ENCODE measurements at regions not wholly inside any gene's neighbourhood (a gene's known extent, or its start where the extent isn't known, plus 50 kb on each side); places are given as distances from the start of the nearest gene placed in this dataset.

- DNase-seq (ENCODE audit: low read depth): no peak
These were observed 952.2 kb downstream of the TUSC7 start for GRCh38 chr3:117661818-117662095.

DNA sequence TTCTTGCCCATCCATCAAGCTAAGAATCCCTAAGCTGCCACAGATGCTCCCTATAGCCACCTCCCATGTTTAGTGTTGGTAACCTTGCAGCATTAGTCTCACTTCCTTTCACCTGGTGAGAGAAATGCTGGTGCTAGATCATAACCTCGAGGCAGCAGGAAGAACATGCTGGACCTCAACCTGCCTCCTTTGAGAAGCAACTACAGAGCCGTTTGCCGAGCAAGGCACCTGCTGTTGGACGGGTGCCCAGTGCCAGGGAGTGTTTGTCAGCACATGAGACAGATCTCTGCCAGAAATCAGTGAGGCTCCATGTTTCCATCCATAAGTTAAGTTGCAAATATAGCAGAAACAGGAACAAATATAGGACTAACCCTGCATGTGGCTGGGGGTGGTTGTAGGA, 955.7 kb downstream of the TUSC7 start:
- no peak for DNase-seq (ENCODE audit: low read depth)

DNA sequence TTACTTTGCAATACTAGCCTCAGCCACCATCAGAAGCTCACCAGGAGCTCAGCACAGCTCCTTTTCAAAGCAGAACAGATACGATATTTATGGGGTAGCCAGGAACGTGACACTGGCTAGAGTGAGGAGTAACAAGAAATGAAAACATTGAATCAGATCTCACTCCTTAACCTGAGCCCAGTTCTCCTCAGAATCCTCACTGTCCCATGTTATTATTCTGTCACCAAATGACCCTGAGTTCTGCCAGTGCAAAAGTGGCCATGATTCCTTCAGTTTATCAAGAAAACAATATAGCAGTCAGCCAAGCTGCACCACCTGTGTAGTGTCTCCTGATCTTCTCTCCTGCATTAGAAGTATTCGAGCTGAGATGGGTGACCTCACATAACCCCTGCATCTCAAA, 956.7 kb downstream of the TUSC7 start:
- DNase-seq (ENCODE audit: low read depth): no peak

- DNase-seq (ENCODE audit: low read depth): no peak
These were observed 957.2 kb downstream of the TUSC7 start for GRCh38 chr3:117666812-117667211.

GRCh38 chr3:117669774-117670173, 960.2 kb downstream of the TUSC7 start:
- DNase-seq (ENCODE audit: low read depth): no peak

DNA sequence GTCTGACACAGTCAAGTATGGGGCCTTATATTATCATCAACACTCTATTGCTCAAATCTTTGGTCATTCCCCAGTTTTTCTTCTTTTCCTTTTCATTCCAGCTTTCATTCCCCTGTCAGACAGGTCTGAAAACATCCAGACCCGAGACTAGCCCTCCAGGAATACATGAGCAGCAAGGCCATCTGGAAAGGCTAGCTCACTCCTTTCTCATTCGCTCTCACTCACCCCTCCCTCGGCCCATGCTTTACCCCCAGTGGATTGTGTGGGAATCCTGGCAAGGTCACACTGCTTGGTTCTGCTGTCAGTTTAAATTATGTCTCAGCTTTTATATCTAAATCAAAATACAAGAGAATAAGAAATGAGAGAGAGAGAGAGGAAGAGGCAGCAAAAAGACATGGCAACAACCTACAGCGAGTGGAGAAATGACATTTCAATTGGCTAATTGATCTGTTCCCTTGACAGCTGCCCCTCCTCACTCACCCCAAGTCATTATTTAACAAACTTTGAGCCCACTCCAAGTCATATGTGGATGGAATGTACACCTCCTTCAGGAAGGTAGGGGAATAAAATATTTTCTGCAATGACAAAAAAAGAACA, 962.2 kb downstream of the TUSC7 start:
- DNase-seq (ENCODE audit: low read depth): no peak

- DNase-seq (ENCODE audit: low read depth): no peak
These were observed 964.7 kb downstream of the TUSC7 start for GRCh38 chr3:117674321-117674720.

DNA sequence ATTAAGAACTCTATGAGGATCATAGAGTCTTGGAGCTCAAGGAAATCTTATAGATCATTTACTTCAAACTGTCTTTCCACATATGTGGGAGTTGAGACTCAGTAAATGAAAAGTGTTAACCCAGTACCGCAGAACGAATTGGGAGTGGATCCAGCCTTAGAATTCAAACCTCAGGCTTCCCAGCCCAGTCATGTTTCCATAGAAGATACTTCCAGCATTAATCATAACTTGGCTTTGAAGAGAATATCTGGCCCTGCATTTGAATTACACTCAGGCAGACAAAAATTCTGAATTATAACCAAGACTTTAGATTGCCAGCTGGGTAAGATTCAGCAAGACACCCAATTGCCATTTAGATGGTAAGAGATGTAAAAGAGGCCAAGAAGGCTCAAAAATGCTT, 972.0 kb downstream of the TUSC7 start:
- DNase-seq (ENCODE audit: low read depth): no peak

DNA sequence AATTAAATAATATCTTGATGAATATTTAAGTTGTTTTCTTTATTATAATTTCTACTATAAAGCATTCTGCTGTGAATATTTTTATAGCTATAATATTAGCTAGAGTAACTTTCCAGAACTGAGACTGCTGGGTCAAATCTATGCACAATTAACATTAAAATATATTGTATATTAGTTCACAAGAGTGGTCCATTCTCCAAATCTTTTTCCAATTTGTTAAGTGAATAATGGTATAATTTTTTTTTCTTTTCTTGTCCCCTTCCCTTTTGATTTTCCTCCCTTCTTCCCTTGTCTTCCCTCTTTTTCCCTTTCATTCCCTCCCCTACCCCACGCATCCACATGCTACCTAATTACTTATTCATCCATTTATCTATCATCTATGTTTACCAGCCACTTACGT, 977.5 kb downstream of the TUSC7 start:
- no peak for DNase-seq (ENCODE audit: low read depth)

DNA sequence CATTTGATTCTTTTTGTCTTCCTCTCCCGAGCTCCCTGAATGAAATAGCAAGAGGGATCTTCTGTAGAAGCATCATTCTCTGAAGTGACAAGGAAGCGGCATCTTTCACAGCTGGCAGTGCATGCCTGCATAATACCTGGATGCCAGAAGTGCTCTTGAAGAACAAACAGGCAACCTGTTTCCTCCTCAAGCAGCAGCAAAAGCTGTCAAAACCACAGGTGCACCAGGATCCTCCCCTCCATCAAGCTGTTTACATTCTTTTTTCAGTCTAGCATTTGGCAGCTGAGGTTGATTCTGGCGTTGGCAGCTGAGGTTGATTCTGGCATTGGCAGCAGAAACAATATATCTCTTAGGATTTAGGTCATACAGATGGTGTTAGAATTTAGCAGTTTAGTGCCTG, 979.0 kb downstream of the TUSC7 start:
- no peak for DNase-seq (ENCODE audit: low read depth)

- DNase-seq (ENCODE audit: low read depth): no peak
These were observed 981.9 kb downstream of the TUSC7 start for GRCh38 chr3:117691526-117691925.

DNA sequence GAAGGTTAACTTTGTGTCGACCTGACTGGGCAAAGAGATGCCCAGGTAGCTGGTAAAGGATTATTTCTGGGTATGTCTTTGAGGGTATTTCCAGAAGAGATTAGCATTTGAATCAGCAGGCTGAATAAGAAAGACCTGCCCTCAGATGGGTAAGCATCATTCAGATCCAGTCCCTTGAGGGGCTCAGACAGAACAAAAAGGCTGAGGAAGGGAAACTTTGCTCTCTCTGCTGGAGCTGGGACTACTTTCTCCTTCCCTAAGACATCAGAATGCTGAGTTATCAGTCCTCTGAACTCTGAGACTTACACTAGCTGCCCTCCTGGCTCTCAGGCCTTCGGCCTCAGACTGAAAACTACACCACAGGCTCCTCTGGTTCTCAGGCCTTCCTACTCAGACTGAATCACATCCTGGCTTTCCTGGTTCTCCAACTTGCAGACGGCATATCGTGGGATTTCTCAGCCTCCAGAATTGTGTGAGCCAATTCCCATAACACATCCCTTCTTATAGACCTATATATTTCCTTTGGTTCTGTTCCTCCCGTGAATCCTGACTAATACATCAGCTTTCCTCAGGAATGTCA, 982.9 kb downstream of the TUSC7 start:
- no peak for DNase-seq (ENCODE audit: low read depth)

GRCh38 chr3:117695321-117695720, 985.7 kb downstream of the TUSC7 start:
- no peak for DNase-seq (ENCODE audit: low read depth)

- no peak for DNase-seq (ENCODE audit: low read depth)
These were observed 986.5 kb downstream of the TUSC7 start for GRCh38 chr3:117695871-117696645.

DNA sequence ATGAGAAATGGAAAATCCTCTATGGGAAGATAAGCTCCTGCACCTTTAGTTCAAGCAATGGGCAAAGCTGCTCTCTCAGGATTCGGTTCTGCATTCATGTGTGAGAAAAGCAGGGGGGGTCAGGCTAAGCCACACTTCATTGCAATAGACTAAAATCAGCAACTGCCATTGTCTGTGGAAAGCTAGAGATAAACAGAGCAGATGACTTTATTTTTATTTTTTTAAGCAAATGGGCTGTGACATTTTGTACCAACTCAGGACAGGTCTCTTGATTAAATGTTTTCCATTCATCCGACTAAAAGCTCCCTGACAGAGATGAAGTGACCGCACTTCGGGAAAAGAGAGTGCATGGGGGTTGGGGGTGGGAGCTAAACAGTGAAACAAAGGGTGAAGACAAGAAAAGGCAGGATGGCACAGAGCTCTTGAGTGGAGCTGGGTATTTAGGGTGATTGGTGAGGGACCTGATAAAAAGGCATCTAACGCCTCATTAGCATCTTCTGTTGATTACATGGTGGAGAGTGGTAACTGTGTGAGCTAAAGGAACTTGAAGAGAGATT, 987.4 kb downstream of the TUSC7 start:
- DNase-seq (ENCODE audit: low read depth): no peak

- no peak for DNase-seq (ENCODE audit: low read depth)
These were observed 989.5 kb downstream of the TUSC7 start for GRCh38 chr3:117699058-117699457.

DNA sequence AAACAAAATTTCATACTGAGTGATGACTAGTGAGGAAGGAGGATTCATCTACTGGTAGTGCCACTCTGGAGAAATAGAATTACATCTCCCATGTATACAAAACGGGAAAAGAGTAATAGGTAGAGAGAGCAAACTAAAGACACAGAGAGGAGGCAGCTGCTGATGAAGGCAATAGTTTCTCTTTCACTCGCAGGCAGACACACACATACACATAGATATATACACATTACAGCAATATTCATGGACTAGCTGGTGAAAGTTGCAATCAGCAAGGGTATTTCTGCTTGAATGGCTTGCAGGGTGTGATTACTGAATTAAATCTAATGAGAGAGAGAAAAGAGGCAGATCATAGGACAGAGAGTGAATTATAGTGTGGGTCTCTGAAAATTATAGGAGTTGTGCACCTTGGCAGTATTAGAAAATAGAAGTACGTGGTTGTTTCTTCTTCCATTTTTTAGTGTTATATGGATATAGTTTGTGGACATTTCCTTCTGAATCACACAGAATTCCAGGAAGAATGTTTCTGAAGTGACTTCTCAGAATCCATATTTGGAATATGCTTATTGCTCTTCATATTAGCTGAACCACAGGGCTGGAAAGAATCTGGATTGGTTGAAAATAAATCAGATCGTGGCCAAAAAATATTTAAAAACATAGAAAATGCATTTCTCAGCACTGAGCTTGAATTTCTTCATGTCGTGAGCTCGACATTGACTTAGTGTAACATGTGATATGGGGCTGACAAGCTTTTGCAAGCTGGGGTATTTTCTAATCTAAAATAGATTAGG, 991.2 kb downstream of the TUSC7 start:
- no peak for DNase-seq (ENCODE audit: low read depth)

GRCh38 chr3:117705011-117705410, 995.4 kb downstream of the TUSC7 start:
- DNase-seq (ENCODE audit: low read depth): no peak

DNA sequence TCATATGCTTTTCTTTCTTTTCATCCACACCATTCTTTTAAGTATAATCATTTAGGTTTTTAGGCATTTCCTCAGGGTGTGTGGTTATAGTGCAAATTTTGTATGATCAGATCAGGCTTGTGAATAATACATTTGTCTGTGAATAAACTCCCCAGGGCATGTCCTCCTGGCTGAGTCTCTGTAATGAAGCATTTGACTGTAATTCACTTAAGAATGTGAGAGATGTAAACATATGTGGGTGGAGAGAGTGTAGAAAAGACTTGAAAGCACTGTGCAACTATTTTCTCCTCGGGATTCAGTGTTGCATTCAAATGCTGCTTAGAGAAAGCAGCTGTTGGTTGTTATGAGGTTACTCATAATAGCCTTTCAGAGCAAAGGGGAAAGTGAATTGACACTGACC, 996.5 kb downstream of the TUSC7 start:
- DNase-seq (ENCODE audit: low read depth): no peak

GRCh38 chr3:117706756-117707155, 997.2 kb downstream of the TUSC7 start:
- DNase-seq (ENCODE audit: low read depth): no peak

GRCh38 chr3:117708601-117709000, 999.0 kb downstream of the TUSC7 start:
- DNase-seq (ENCODE audit: low read depth): no peak

DNA sequence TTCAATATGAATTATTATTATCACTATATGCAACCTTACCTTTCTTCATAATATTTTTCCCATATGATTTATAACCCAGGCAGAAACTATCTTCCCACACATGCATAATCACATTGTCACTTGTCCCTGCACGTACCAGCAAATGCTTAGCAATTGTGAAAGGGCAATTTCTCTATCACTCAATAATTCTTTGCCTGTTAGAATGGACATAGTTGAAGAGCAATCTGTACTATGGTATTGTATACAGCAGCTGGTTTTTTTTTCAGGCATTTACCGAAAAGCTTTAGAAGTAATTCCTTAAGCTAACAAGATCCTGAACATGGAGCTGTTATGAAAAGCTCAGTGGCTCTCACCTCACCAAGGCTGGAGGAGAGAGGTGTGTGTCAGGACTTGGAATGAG, 999.5 kb downstream of the TUSC7 start:
- no peak for DNase-seq (ENCODE audit: low read depth)

Data from forelimb muscle (tissue), 1 donor.